H1 (cell line): ENCODE measurements at regions not wholly inside any gene's neighbourhood (a gene's known extent, or its start where the extent isn't known, plus 50 kb on each side); places are given as distances from the start of the nearest gene placed in this dataset.

Source experiments
- ATF3 ChIP-seq: IDR thresholded peaks from 2 replicates; pipeline ENCODE4 v1.6.1; 2011; ENCODE audit warnings: low read depth, mild to moderate bottlenecking, low read length; ENCODE audit not compliant: insufficient read depth
- CBX5 ChIP-seq: fragments of 300-800, 300-1000 bp; sonication (generic); IDR thresholded peaks from 2 replicates; pipeline ENCODE4 v1.7.1; 2016; ENCODE audit warnings: antibody characterized with exemption, low read length, low read depth
- CHD1 ChIP-seq: IDR thresholded peaks from 2 replicates; pipeline ENCODE4 v1.6.1; 2012; ENCODE audit warnings: low read depth, low read length, improper control_type of control experiment
- HDAC6 ChIP-seq: IDR thresholded peaks from one replicate; pipeline ENCODE4 v1.7.1; 2012; ENCODE audit warnings: low read depth, mild to moderate bottlenecking, inconsistent platforms, low read length, moderate library complexity
- TEAD4 ChIP-seq: IDR thresholded peaks from 2 replicates; pipeline ENCODE4 v1.6.1; 2012; ENCODE audit warnings: low read depth, low read length, inconsistent platforms, mixed read lengths

GRCh38 chr7:156218544-156219306, 406.5 kb upstream of the SHH start (continued):
- TF ChIP-seq ATF3 (no peak), HDAC6 (no peak), CHD1 (no peak), CBX5 (no peak), TEAD4 (no peak)
